DND-41 (cell line): ENCODE measurements at regions not wholly inside any gene's neighbourhood (a gene's known extent, or its start where the extent isn't known, plus 50 kb on each side); places are given as distances from the start of the nearest gene placed in this dataset.

Source experiments
- EZH2 ChIP-seq: IDR thresholded peaks from 3 replicates; pipeline ENCODE4 v1.6.1; 2012; ENCODE audit warnings: borderline replicate concordance, low read depth, mild to moderate bottlenecking, moderate library complexity, low read length, inconsistent platforms; ENCODE audit not compliant: severe bottlenecking
- TF ChIP-seq, protein P1 (sequence below): IDR thresholded peaks from 2 replicates; pipeline ENCODE4 v1.5.1; 2012; ENCODE audit warnings: borderline replicate concordance, low read length, moderate library complexity, mild to moderate bottlenecking; ENCODE audit not compliant: poor library complexity, severe bottlenecking; ENCODE audit errors: extremely low read depth

DNA sequence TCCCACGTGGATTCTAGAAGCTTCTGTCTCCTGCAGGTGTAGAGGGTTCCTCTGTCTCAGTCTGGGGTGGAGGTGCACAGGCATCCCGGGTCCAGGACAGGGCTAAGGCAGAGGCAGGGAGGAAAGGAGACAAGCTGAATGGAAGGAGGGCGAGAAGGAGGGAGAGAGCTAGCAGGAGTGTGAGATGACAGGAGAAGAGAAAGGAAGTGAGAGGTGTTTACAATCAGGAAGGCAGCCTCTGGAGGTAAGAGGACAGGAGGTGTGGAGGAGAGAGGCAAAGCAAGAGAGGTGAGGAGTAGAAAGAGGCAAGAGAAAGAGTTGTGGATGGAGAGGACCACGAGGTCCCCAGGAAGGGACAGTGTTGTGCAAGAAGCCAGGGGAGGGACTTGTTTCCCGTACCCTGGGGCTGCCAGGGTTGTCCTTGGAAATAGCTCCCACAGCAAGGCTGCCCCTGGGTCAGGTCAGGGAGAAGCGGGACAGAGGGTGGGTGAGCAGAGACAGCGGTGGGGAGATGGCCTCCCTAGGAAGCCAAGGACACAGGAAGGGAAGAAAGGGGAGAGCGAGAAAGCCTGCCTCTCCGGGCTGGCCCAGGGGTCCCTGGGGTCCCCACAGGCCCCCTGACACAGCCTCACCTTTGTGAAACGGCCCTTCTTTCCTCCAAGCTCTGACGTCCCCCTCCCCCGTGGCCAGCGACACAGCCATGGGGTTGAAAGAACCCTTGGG, 136.9 kb downstream of the CYP26B1 start:
- TF ChIP-seq, protein P1, sequence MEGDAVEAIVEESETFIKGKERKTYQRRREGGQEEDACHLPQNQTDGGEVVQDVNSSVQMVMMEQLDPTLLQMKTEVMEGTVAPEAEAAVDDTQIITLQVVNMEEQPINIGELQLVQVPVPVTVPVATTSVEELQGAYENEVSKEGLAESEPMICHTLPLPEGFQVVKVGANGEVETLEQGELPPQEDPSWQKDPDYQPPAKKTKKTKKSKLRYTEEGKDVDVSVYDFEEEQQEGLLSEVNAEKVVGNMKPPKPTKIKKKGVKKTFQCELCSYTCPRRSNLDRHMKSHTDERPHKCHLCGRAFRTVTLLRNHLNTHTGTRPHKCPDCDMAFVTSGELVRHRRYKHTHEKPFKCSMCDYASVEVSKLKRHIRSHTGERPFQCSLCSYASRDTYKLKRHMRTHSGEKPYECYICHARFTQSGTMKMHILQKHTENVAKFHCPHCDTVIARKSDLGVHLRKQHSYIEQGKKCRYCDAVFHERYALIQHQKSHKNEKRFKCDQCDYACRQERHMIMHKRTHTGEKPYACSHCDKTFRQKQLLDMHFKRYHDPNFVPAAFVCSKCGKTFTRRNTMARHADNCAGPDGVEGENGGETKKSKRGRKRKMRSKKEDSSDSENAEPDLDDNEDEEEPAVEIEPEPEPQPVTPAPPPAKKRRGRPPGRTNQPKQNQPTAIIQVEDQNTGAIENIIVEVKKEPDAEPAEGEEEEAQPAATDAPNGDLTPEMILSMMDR = no peak
- no peak for TF ChIP-seq EZH2
